HG02938 (cell line): ENCODE measurements at regions not wholly inside any gene's neighbourhood (a gene's known extent, or its start where the extent isn't known, plus 50 kb on each side); places are given as distances from the start of the nearest gene placed in this dataset.

Experiments
- ATAC-seq: cut with Tn5 transposase; IDR thresholded peaks from one replicate; pipeline ENCODE4 v1.9.1; 2021; ENCODE audit warnings: mild to moderate bottlenecking, moderate library complexity; ENCODE audit not compliant: unreplicated experiment

- no peak for ATAC-seq
Measured at GRCh38 chr20:56797023-56797422, 167.9 kb downstream of the TFAP2C start.

- no peak for ATAC-seq
Measured at GRCh38 chr20:56798634-56799033, 169.5 kb downstream of the TFAP2C start.

GRCh38 chr20:56799187-56799586, 170.1 kb downstream of the TFAP2C start:
- ATAC-seq, result no peak

GRCh38 chr20:56800088-56800487, 171.0 kb downstream of the TFAP2C start:
- ATAC-seq, result no peak

- ATAC-seq, result no peak
Measured at GRCh38 chr20:56801971-56802755, 173.1 kb downstream of the TFAP2C start.

- ATAC-seq, result no peak
Measured at GRCh38 chr20:56802805-56803204, 173.7 kb downstream of the TFAP2C start.

- ATAC-seq, result no peak
Measured at GRCh38 chr20:56805313-56805712, 176.2 kb downstream of the TFAP2C start.

- no peak for ATAC-seq
Measured at GRCh38 chr20:56805966-56806365, 176.9 kb downstream of the TFAP2C start.

GRCh38 chr20:56806952-56807517, 177.9 kb downstream of the TFAP2C start:
- no peak for ATAC-seq

- no peak for ATAC-seq
Measured at GRCh38 chr20:56808117-56808725, 179.1 kb downstream of the TFAP2C start.

- ATAC-seq, result no peak
Measured at GRCh38 chr20:56808732-56809131, 179.6 kb downstream of the TFAP2C start.

GRCh38 chr20:56809668-56810067, 180.6 kb downstream of the TFAP2C start:
- ATAC-seq, result no peak

GRCh38 chr20:56810141-56810540, 181.0 kb downstream of the TFAP2C start:
- no peak for ATAC-seq

GRCh38 chr20:56815796-56816195, 186.7 kb downstream of the TFAP2C start:
- ATAC-seq, result no peak

GRCh38 chr20:56816349-56816748, 187.2 kb downstream of the TFAP2C start:
- no peak for ATAC-seq

GRCh38 chr20:56817780-56818675, 188.9 kb downstream of the TFAP2C start:
- no peak for ATAC-seq

GRCh38 chr20:56820984-56821383, 191.9 kb downstream of the TFAP2C start:
- no peak for ATAC-seq

- no peak for ATAC-seq
Measured at GRCh38 chr20:56826306-56826704, 197.2 kb downstream of the TFAP2C start.

GRCh38 chr20:56826705-56827665, 197.9 kb downstream of the TFAP2C start:
- no peak for ATAC-seq

GRCh38 chr20:56827763-56828162, 198.7 kb downstream of the TFAP2C start:
- no peak for ATAC-seq
